ELR (cell line): ENCODE measurements at regions not wholly inside any gene's neighbourhood (a gene's known extent, or its start where the extent isn't known, plus 50 kb on each side); places are given as distances from the start of the nearest gene placed in this dataset.

ENCODE experiments used
- DNase-seq: peaks from one replicate; pipeline ENCODE4 v3.0.0-alpha.2; 2015; ENCODE audit warnings: low read depth

- DNase-seq: no peak
Measured at GRCh38 chr5:174590820-174591219, 133.6 kb upstream of the MSX2 start.

DNA sequence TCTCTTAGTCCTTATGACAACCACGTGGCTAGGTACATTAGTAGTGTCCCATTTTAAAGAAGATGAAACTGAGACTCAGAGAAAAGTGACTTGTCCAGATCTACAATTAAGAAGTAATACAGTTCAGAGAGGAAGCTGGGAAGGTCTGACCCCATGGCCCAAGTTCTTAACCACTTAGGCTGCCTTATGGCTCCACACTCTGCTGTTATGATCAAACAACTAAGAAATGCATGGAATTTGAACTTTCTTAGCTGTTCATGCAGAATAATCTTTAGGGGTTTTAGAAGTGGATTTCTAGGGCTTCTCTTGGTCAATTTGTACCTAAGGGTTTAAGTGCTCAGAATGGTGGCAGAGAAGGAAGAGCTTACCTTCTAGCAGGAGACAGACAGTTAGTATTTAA lies 128.0 kb upstream of the MSX2 start:
- DNase-seq: peak; percentile 19

GRCh38 chr5:174599992-174600391 lies 124.4 kb upstream of the MSX2 start:
- no peak for DNase-seq

- no peak for DNase-seq
Measured at GRCh38 chr5:174601946-174602345, 122.4 kb upstream of the MSX2 start.

DNA sequence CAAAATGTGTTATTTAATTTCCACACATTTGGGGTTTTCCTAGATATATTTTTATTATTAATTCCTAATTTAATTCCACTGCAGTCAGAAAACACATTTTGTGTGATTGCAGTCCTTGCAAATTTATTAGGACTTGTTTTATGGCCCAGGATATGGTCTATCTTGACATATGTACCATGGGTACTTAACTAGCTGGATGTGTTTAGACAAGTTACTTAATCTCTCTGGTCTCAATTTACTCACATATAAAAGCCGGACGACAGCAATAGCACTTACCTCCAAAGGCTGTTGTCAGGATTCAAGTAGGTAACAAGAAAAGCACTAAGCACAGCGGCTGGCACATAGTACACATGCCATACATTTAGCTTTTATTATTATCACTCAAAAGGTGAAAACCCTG lies 118.2 kb upstream of the MSX2 start:
- no peak for DNase-seq

DNA sequence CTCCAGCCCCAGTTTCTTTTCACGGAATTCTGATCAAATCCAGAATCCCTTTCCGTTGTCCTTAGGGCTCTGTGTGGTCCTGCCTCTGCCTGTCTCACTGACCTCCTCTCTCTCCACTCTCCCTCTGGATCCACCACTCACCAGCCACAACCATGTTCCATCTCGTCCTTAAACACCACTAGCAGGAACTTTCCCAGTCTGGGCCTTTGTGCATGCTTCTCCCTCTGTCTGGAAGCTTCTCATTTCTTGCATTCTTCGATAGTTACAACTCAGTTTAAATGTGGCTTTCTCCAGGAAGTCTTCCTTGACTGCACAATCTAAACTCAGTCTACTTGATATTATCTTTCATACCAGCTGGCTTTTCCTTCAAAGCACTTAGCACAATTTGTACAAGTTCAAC lies 117.7 kb upstream of the MSX2 start:
- DNase-seq: no peak

DNA sequence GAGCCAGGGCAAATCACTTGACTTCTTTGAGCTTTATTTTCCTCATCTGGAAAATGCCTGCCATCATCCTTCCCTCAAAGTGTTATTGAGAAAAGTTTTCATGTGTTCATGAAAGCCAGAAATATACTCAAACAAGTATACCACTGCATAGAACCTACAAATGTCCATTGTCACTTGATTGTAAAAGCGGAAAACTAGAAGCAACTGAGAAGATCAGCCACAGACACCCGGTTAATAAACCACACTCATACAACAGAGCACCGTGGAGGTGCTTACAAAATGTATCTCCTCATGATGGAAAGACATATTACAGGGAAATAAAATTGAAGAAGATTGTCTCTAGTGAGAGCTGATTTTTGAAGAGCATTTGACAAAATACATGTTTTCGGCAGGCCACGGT lies 117.2 kb upstream of the MSX2 start:
- no peak for DNase-seq

DNA sequence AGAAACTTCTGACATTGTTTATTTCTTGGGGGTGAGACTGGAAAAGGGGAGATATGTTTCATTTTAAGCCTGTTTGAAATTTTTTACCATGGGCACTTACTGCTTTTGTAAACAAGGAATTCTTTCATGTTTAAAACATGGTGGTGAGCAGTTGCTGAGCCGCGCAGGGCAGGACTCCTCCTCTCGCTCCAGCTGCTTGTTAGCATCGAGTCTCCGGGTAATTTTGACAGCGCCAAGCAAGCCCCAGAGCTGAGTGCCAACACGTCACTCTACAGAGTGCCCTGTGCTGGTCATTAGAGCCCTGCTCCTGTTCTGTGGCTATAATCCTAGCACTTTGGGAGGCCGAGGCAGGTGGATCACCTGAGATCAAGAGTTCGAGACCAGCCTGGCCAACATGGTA lies 116.5 kb upstream of the MSX2 start:
- no peak for DNase-seq

DNA sequence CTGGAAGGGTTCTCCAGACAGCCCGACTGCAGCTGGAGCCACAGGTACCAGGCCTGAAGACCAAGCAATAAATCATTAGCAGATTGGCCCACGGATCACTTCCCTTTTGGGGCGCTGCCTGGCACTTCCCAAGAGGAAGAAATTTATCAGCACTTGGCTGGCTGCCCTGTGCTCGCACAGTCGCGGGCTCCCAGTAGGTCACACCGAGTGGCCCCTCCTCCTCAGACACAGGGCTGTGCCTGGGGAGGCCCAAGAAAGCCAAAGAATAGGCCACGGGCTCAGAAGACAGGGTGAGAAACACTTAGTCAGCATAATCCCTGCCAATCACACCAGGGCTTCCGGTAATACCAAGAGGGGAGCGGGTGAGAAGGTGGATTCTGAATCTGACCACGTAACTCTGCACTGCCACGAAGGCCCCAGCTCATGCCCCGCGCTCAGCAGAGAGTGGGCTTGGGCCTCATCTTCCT lies 115.7 kb upstream of the MSX2 start:
- no peak for DNase-seq

DNA sequence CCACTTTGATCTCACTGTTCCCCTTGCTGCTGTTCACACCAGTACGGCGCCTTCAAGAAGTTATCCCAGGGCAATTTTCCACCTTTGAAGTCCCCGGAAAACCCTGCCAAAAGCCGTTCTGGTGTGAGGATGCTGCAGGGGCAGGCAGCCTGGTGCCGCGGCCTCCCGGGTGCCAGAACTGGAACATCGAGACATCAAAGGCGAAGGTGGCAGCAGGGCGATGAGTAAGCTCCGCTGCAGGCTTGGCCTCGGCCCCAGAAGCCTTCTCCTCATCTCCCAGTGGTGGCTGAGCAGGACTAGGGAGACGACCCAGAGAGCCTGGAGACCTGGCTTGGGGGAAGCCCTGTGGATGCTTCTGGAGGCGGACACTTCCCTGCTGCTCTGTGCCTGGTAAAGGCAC lies 115.3 kb upstream of the MSX2 start:
- DNase-seq: no peak

DNA sequence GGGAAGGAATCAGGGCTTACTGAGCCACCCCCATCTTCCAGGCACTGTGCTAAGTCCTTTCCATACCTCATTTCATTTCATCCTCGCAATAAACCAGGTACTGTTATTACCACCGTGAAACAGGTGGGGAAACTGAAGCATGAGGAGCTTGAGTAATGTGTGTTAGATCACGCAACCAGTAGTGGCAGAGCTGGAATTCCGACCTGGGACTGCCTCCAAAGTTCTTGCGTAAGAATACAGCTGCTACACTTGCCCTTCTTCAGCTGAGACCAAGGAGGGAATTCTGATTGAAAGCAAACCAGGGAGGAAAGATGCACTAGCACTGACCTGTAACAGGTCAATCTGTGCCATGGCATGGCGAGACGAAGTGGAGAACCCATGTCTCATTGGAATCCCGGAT lies 113.4 kb upstream of the MSX2 start:
- no peak for DNase-seq

- no peak for DNase-seq
Measured at GRCh38 chr5:174612686-174613085, 111.7 kb upstream of the MSX2 start.

- DNase-seq: no peak
Measured at GRCh38 chr5:174614500-174615135, 109.8 kb upstream of the MSX2 start.

GRCh38 chr5:174616036-174616435 lies 108.3 kb upstream of the MSX2 start:
- no peak for DNase-seq

- no peak for DNase-seq
Measured at GRCh38 chr5:174617285-174617684, 107.1 kb upstream of the MSX2 start.

GRCh38 chr5:174617910-174618309 lies 106.5 kb upstream of the MSX2 start:
- DNase-seq: no peak

- DNase-seq: no peak
Measured at GRCh38 chr5:174618589-174618988, 105.8 kb upstream of the MSX2 start.

DNA sequence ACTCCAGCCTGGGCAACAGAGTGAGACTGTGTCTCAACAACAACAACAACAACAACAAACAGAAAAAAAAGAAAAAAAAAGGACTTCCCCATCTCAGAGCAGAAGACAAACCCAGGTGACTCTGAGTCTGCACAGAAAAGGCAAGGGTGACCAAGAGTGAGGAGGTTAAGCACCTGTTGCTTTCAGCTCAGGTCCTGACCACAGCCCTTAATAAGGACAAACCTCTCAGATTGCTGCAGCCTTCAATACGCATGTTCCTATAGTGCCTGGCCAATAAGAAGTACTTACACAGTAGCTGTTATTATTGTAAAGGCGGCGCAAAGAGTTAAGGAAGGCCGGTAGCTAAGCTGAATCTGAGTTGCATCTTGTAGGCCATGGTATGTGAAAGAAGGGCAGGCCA lies 102.3 kb upstream of the MSX2 start:
- no peak for DNase-seq

DNA sequence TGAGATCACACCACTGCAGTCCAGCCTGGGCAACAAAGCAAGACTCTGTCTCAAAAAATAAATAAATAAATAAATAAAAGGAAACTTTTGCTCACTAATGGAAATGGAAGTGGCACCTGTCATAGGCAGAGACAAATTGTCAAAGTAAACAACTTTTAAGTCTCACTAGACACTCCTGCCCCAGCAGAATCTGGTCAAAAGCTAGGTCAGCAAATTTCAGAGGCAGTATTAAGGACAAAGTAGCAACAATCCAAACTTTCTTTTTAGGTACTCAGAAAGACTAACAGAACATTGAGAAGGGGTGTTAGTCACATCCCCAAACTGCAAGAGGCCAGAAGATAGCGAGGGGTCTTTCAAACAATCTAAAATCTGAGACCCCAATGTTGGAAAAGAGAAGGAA lies 101.4 kb upstream of the MSX2 start:
- DNase-seq: no peak

DNA sequence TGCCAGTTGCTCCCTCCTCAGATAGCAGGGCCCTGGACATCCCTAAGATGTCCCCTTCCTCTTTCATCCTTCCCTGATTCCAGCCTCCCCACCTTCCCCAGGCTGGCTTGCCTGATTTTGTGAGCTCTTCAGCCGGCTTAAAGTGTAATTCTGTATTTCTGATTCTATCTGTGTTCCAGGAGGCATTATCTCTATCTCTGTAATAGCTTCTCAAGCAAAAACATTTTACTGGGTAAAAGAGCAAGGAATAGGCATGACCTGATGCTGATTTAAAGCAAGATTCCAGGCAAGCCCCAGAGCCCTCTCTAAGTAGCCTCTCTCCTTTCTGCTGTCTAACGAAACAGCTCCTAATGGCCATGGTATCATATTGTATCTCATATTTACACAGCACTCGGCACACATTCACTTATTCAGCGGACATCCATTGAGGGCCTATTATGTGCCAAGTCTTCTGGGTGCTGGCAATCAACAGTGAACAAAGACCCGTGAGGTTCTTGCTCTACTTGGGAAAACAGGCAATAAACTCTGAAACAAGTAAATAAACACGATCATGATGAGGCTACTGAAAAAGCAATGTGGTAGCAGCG lies 100.9 kb upstream of the MSX2 start:
- DNase-seq: no peak

DNA sequence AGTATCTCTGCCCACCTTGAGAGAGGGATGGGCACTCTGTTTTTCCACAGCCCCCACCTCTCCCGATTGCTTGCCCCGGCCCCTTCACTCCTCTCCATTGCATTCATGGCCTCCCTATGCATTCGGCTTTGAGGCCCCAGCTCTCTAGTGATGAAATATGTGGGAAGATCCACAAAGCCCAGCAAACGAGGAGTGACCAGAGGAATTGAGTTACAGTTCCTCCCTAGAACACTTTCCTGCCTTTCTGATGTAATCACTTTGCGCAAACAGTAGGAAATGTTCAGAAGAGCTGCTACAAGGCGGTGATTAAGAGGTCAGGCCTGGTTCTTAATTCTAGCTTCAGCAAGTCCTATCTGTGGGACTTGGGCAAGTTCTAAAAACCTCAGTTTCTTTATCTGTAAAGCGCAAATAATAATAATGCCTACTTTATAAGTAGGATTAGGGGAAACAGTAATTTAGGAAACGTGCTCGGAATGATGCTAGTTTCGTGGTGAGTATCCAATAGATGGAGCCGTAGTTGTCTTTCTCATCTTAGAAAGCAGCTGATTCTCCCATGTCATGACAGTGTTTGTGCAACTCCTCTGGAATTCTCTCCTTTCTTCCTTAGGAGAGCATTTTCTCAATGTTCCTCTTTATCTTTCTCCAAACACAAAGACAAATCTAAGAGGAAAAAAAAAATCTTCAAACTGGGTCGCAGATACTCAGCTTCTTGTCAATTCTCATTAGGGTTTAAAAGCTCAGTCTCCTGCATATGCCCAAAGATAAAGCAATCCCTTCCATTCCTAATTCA lies 99.5 kb upstream of the MSX2 start:
- DNase-seq: no peak

- DNase-seq: no peak
Measured at GRCh38 chr5:174625591-174626350, 98.6 kb upstream of the MSX2 start.
